H9 (cell line): ENCODE measurements at regions not wholly inside any gene's neighbourhood (a gene's known extent, or its start where the extent isn't known, plus 50 kb on each side); places are given as distances from the start of the nearest gene placed in this dataset.

Experiments
- DNase-seq: peaks from one replicate; pipeline ENCODE4 v3.0.0-alpha.2; 2017
- H2AFZ ChIP-seq: one replicate; pipeline ENCODE4 v1.6.1; 2013; ENCODE audit warnings: mild to moderate bottlenecking, low read length, control low read depth, moderate library complexity
- H2AK5ac ChIP-seq: 2 replicates; pipeline ENCODE4 v1.6.1; 2013; ENCODE audit warnings: low read length, control low read depth, mixed read lengths; ENCODE audit not compliant: insufficient read length
- H2BK120ac ChIP-seq: one replicate; pipeline ENCODE4 v1.6.1; 2013; ENCODE audit warnings: low read depth, mild to moderate bottlenecking, low read length, control low read depth, inconsistent platforms; ENCODE audit not compliant: poor library complexity, severe bottlenecking
- H2BK12ac ChIP-seq: 2 replicates; pipeline ENCODE4 v1.6.1; 2013; ENCODE audit warnings: low read length, control low read depth, mixed read lengths, low read depth; ENCODE audit not compliant: insufficient read length
- H2BK15ac ChIP-seq: 2 replicates; pipeline ENCODE4 v1.6.1; 2013; ENCODE audit warnings: low read depth, low read length, control low read depth
- H2BK20ac ChIP-seq: one replicate; pipeline ENCODE4 v1.6.1; 2013; ENCODE audit warnings: low read depth, mild to moderate bottlenecking, low read length, control low read depth, inconsistent platforms; ENCODE audit not compliant: poor library complexity, severe bottlenecking
- H2BK5ac ChIP-seq: 2 replicates; pipeline ENCODE4 v1.6.1; 2013; ENCODE audit warnings: low read length, control low read depth, mixed read lengths; ENCODE audit not compliant: insufficient read length
- H3K14ac ChIP-seq: 2 replicates; pipeline ENCODE4 v1.6.1; 2013; ENCODE audit warnings: low read length, control low read depth; ENCODE audit not compliant: insufficient read depth
- H3K18ac ChIP-seq: 2 replicates; pipeline ENCODE4 v1.6.1; 2013; ENCODE audit warnings: low read depth, mild to moderate bottlenecking, mixed read lengths, low read length, control low read depth; ENCODE audit not compliant: insufficient read length
- H3K23ac ChIP-seq: 2 replicates; pipeline ENCODE4 v1.6.1; 2013; ENCODE audit warnings: low read length, control low read depth, mixed read lengths, low read depth; ENCODE audit not compliant: insufficient read length
- H3K23me2 ChIP-seq: 2 replicates; pipeline ENCODE4 v1.6.1; 2013; ENCODE audit warnings: low read depth, mild to moderate bottlenecking, mixed read lengths, low read length, control low read depth; ENCODE audit not compliant: insufficient read length, poor library complexity, severe bottlenecking
- H3K27ac ChIP-seq: 2 replicates; pipeline ENCODE4 v1.5.1; 2013; ENCODE audit warnings: low read length, control low read depth, mixed read lengths, low read depth; ENCODE audit not compliant: insufficient read length
- H3K27me3 ChIP-seq: 2 replicates; pipeline ENCODE4 v1.6.1; 2013; ENCODE audit warnings: low read length, control low read depth, inconsistent platforms; ENCODE audit not compliant: insufficient read depth
- H3K4ac ChIP-seq: 2 replicates; pipeline ENCODE4 v1.6.1; 2013; ENCODE audit warnings: low read depth, mild to moderate bottlenecking, control low read depth, inconsistent platforms, low read length, moderate library complexity
- H3K4me1 ChIP-seq: 2 replicates; pipeline ENCODE4 v1.6.1; 2013; ENCODE audit warnings: low read length, control low read depth, inconsistent platforms; ENCODE audit not compliant: insufficient read depth
- H3K4me2 ChIP-seq: 2 replicates; pipeline ENCODE4 v1.6.1; 2013; ENCODE audit warnings: low read length, control low read depth, mixed read lengths; ENCODE audit not compliant: insufficient read length, insufficient read depth
- H3K56ac ChIP-seq: 2 replicates; pipeline ENCODE4 v1.6.1; 2013; ENCODE audit warnings: low read depth, mild to moderate bottlenecking, mixed read lengths, low read length, control low read depth; ENCODE audit not compliant: insufficient read length
- H3K79me1 ChIP-seq: 2 replicates; pipeline ENCODE4 v1.6.1; 2013; ENCODE audit warnings: low read depth, mild to moderate bottlenecking, moderate library complexity, low read length, control low read depth, inconsistent platforms; ENCODE audit not compliant: insufficient read depth, poor library complexity, severe bottlenecking
- H3K79me2 ChIP-seq: 2 replicates; pipeline ENCODE4 v1.6.1; 2013; ENCODE audit warnings: low read length, control low read depth, inconsistent platforms; ENCODE audit not compliant: insufficient read depth
- H3K9ac ChIP-seq: 2 replicates; pipeline ENCODE4 v1.6.1; 2013; ENCODE audit warnings: low read length, control low read depth, mixed read lengths; ENCODE audit not compliant: insufficient read length; ENCODE audit errors: extremely low read depth
- H3K9me3 ChIP-seq: one replicate; pipeline ENCODE4 v1.6.1; 2013; ENCODE audit warnings: low read depth, low read length, inconsistent platforms; ENCODE audit not compliant: control insufficient read depth
- H3T11ph ChIP-seq: one replicate; pipeline ENCODE4 v1.6.1; 2013; ENCODE audit warnings: mild to moderate bottlenecking, low read length, control low read depth, inconsistent platforms
- H4K20me1 ChIP-seq: one replicate; pipeline ENCODE4 v1.6.1; 2013; ENCODE audit not compliant: control insufficient read depth, insufficient read length, insufficient read depth
- H4K5ac ChIP-seq: 2 replicates; pipeline ENCODE4 v1.6.1; 2013; ENCODE audit warnings: low read depth, mild to moderate bottlenecking, mixed read lengths, low read length, control low read depth; ENCODE audit not compliant: insufficient read length
- H4K8ac ChIP-seq: replicated peaks from 2 replicates; pipeline ENCODE4 v1.6.1; 2013; ENCODE audit warnings: low read length, control low read depth, mixed read lengths, low read depth; ENCODE audit not compliant: insufficient read length
- H4K91ac ChIP-seq: 2 replicates; pipeline ENCODE4 v1.6.1; 2013; ENCODE audit warnings: low read depth, mild to moderate bottlenecking, moderate library complexity, mixed read lengths, low read length, control low read depth; ENCODE audit not compliant: insufficient read length
- H3K27ac Mint-ChIP-seq, 3 experiments: 2 replicates in 2 of 3; 3 replicates in 1 of 3; pipeline ENCODE4 v1.8.0; 2020 to 2021; ENCODE audit warnings: mixed read lengths in 3 of 3, mild to moderate bottlenecking in 1 of 3, moderate library complexity in 1 of 3
- H3K27me3 Mint-ChIP-seq: 2 replicates; pipeline ENCODE4 v1.8.0; 2021; ENCODE audit warnings: low read depth, mild to moderate bottlenecking, moderate library complexity, mixed read lengths
- H3K36me3 Mint-ChIP-seq, 3 experiments: 2 replicates in 2 of 3; 3 replicates in 1 of 3; pipeline ENCODE4 v1.8.0; 2020 to 2021; ENCODE audit warnings: low read depth in 3 of 3, mixed read lengths in 3 of 3; ENCODE audit not compliant: insufficient read depth in 1 of 3
- H3K4me1 Mint-ChIP-seq, 2 experiments: 2 replicates each; pipeline ENCODE4 v1.8.0; 2020; ENCODE audit warnings: mixed read lengths in 2 of 2
- H3K4me3 Mint-ChIP-seq, 2 experiments: 2 replicates in 1 of 2; 3 replicates in 1 of 2; pipeline ENCODE4 v1.8.0; 2020 to 2021; ENCODE audit warnings: mild to moderate bottlenecking in 2 of 2, mixed read lengths in 2 of 2, moderate library complexity in 1 of 2
- H3K9me3 Mint-ChIP-seq, 2 experiments: 2 replicates in 1 of 2; 3 replicates in 1 of 2; pipeline ENCODE4 v1.8.0; 2020; ENCODE audit warnings: mild to moderate bottlenecking in 2 of 2, mixed read lengths in 2 of 2, moderate library complexity in 1 of 2
- WGBS: extraction: QIAGEN DNeasy Blood & Tissue Kit; methylation state at CpG from one replicate; pipeline ENCODE4 v1.1.7; 2013; ENCODE audit warnings: missing lambda C conversion rate, low lambda C conversion rate, mixed read lengths; ENCODE audit not compliant: insufficient read length; ENCODE audit errors: extremely low coverage; 5-methylcytosine and 5-hydroxymethylcytosine counted together
- TF ChIP-seq, protein P1 (sequence below): fragments of 200-600 bp; sonication (generic); conservative IDR thresholded peaks from 3 replicates; pipeline ENCODE4 v1.8.0; 2021; ENCODE audit warnings: antibody characterized with exemption, mild to moderate bottlenecking

DNA sequence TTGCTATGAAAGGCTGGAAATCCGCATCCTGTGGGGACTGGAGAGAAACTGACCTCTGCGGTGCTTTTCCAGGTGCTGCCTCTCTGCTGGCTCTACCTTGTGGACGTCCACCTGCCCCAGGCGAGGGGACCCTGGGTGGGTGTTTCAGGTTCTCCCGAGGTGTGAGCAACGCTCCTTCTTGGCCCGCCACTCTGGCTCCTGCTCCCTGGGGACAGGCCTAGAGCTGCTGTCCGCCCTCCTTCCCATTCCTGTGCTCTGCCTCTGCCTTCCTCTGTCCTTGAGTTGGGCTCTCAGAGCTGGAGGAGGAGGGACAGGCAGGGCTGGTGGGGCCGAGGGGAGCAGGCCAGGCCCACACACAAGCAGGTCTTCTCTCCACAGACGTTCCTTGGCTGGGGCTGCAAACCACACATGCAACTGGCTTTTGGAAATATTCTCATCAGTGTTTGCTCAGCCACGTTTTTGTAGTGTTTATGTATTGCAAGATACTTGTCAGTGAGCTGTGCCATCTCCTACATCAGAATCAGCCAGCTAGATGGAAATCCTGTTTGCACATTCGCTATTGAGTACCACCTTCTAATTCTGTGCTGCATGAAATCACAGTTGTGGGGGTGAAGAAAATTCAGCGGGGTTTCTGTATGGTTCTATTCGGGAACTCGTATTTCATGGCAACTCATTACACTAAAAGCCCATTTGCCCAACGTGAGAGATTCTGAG lies 1115.0 kb downstream of the BRD1 start:
- H2BK20ac ChIP-seq: no peak overlapping the region
- H3K79me1 ChIP-seq: no peaks in the 10 kb centered on the region
- peaks cover 11 to 12% of the 10 kb centered on the region in 2 experiments for H3K4me1 Mint-ChIP-seq
- H3K4ac ChIP-seq: no peak overlapping the region
- H2BK120ac ChIP-seq: no peak overlapping the region
- H3K56ac ChIP-seq: no peak overlapping the region
- no peak overlapping the region for H4K5ac ChIP-seq
- no peak overlapping the region for H3K23ac ChIP-seq
- H3K4me1 ChIP-seq: no peaks in the 10 kb centered on the region
- no CpG with 5 or more reads among the region's 16 CpGs for WGBS
- no peak overlapping the region for H3K18ac ChIP-seq
- no peak overlapping the region for H3K4me2 ChIP-seq
- TF ChIP-seq, protein P1, sequence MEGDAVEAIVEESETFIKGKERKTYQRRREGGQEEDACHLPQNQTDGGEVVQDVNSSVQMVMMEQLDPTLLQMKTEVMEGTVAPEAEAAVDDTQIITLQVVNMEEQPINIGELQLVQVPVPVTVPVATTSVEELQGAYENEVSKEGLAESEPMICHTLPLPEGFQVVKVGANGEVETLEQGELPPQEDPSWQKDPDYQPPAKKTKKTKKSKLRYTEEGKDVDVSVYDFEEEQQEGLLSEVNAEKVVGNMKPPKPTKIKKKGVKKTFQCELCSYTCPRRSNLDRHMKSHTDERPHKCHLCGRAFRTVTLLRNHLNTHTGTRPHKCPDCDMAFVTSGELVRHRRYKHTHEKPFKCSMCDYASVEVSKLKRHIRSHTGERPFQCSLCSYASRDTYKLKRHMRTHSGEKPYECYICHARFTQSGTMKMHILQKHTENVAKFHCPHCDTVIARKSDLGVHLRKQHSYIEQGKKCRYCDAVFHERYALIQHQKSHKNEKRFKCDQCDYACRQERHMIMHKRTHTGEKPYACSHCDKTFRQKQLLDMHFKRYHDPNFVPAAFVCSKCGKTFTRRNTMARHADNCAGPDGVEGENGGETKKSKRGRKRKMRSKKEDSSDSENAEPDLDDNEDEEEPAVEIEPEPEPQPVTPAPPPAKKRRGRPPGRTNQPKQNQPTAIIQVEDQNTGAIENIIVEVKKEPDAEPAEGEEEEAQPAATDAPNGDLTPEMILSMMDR: no peak
- no peak overlapping the region for H3T11ph ChIP-seq
- H3K23me2 ChIP-seq: no peaks in the 10 kb centered on the region
- H3K9ac ChIP-seq: no peak overlapping the region
- no peaks in the 10 kb centered on the region for H3K27me3 ChIP-seq
- peaks cover 8 to 10% of the 10 kb centered on the region in 2 experiments; a peak in 4 of 5 replicates for H3K9me3 Mint-ChIP-seq
- H3K14ac ChIP-seq: no peak overlapping the region
- no peaks in the 10 kb centered on the region for H3K79me2 ChIP-seq
- no peak overlapping the region for H2AK5ac ChIP-seq
- no peaks in the 10 kb centered on the region for H3K27me3 Mint-ChIP-seq
- no peaks in the 10 kb centered on the region for H4K20me1 ChIP-seq
- no peak overlapping the region for H3K4me3 Mint-ChIP-seq
- H3K27ac Mint-ChIP-seq: peak overlapping the region in 1 of 3 experiments; percentile 39; a peak in 1 of 7 replicates
- peaks cover 11 to 14% (median 13%) of the 10 kb centered on the region in 3 experiments for H3K36me3 Mint-ChIP-seq
- no peaks in the 10 kb centered on the region for H3K9me3 ChIP-seq
- no peak overlapping the region for H2BK12ac ChIP-seq
- H2BK15ac ChIP-seq: no peak overlapping the region
- no peak overlapping the region for H3K27ac ChIP-seq
- H2AFZ ChIP-seq: no peak overlapping the region
- no peak overlapping the region for H4K91ac ChIP-seq
- no peak for DNase-seq
- H2BK5ac ChIP-seq: no peak overlapping the region
- no peak overlapping the region for H4K8ac ChIP-seq
